ENCODE measurements at regions not wholly inside any gene's neighbourhood (a gene's known extent, or its start where the extent isn't known, plus 50 kb on each side); places are given as distances from the start of the nearest gene placed in this dataset.
A peak's percentile ranks its signal among the peaks of the same experiment; 100 is the strongest.
"Not testable (repeated sequence)": the region's sequence is repeated elsewhere in the genome, so short reads cannot be mapped to it uniquely, and the experiment has no call there.

GRCh38 chr2:39487398-39488250 lies 50.5 kb upstream of the MAP4K3 start:
- no peak for DNase-seq

- DNase-seq: no peak
Measured at GRCh38 chr2:39488450-39488849, 51.4 kb upstream of the MAP4K3 start.

DNA sequence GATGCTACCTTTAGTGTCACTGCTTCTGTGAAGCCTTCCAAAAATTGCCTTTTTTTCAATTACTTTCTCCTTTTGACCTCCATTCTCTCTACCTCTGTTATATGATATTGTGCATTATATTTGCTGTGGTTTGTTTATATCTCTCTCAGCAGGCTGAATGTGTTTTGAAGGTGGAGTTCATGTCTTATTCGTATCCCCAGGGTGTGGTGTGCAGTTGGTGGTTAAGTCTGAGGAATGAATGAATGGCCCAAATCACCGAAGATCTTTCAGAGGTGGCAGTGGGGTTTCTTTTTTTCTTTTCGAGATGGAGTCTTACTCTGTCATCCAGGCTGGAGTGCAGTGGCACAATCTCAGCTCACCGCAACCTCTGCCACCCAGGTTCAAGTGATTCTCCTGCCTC lies 53.5 kb upstream of the MAP4K3 start:
- no peak for DNase-seq

DNA sequence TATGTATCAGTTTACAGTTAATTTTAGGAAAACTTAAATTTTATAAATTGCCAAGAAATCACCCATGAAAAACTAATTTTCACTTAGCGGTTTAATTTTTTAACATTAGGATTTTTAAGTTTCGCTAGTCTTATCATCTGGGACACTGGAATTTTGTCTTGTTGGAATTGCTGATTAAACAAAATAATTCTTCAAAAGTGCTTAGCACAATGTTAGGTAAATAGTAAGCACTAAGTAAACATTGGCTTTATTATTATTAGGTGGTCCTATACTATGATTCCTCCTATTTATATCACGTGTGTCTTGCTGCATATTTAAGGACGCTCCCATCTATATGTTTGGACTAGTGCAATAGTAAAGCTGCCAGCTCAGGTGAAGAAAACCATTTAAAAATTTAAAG lies 54.6 kb upstream of the MAP4K3 start:
- DNase-seq: no peak

DNA sequence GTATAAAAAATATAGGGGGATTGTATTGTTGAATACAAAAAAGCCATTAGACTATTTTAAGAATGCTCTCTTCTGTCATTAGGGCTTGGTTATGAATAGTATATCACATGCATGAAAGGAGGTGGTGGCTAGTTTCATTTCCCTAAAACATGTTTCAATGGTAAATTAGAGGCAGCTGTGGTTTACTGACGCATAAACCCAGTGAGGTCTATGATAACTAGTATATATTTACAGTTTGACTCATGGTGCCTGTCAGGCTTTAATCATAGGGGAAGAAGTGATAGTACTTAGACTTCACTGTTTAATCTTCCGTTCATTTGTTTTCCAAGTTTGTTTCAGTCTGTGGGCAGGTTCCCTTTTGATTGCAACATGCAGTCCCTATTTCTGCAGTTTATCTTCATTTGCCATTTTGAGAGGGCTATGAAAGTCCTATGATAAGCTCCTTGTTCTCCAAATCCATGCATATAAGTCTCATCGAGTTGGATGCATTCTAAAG lies 55.1 kb upstream of the MAP4K3 start:
- DNase-seq: no peak

GRCh38 chr2:39492716-39493115 lies 55.6 kb upstream of the MAP4K3 start:
- no peak for DNase-seq

DNA sequence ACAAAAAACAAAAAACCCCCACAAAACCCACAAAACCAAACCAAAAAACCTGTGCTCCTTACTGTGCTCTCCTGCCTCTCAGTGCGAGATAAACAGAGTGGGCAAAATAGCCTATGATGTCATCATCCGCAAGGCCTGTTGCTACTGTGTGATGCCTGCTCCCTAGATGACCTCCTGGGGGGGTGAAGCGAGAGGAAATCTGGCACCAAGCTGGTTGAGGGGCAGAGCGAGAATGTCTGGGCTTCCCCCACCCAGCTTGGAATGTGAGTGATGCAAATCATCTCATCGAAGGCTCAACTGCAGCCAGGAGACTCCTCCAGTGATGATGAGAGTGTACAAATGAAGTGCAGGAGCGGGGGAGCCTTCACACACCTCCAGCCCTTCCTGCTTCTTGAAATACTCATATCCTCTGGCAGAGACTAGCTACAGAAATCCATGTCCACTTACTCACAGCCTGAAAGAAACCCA lies 57.7 kb upstream of the MAP4K3 start:
- no peak for DNase-seq

DNA sequence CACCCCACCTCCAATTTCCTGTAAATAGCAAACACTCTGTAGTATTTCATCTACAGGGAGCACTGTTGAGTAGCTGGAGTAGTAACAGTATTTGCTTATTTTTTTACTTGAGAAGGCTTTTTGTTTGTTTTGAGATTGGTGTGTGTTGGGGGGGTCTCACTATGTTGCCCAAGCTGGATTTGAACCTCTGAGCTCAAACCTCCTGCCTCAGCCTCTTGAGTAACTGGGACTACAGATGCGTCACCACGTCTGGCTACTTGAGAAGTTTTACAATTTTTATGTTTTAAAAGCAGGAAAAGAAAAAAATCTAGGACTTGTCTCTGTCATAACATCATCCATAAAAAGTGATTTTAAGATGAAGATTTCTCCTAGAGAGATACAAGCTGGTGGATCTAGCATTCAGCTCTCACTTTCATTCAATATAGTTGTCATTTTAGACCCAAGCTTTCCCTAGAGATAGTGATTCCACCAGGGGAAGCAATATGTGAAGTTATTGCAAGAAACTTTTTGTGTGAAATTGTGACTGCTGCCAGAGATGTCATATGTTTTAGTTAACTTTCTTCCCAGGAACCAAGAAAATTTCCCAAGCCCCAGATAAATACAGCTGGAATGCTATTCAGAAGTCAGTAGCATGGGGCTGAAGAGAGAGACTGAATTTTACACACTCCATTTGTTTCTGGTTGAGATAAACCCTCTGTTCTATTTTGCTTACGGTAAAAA lies 60.2 kb upstream of the MAP4K3 start:
- DNase-seq: no peak

GRCh38 chr2:39498176-39498575 lies 61.1 kb upstream of the MAP4K3 start:
- not testable (repeated sequence) for DNase-seq

- no peak for DNase-seq
Measured at GRCh38 chr2:39498786-39499185, 61.7 kb upstream of the MAP4K3 start.

GRCh38 chr2:39499336-39499735 lies 62.3 kb upstream of the MAP4K3 start:
- DNase-seq: no peak

GRCh38 chr2:39501412-39501811 lies 64.3 kb upstream of the MAP4K3 start:
- no peak for DNase-seq

- DNase-seq: no peak
Measured at GRCh38 chr2:39503277-39503676, 66.2 kb upstream of the MAP4K3 start.

DNA sequence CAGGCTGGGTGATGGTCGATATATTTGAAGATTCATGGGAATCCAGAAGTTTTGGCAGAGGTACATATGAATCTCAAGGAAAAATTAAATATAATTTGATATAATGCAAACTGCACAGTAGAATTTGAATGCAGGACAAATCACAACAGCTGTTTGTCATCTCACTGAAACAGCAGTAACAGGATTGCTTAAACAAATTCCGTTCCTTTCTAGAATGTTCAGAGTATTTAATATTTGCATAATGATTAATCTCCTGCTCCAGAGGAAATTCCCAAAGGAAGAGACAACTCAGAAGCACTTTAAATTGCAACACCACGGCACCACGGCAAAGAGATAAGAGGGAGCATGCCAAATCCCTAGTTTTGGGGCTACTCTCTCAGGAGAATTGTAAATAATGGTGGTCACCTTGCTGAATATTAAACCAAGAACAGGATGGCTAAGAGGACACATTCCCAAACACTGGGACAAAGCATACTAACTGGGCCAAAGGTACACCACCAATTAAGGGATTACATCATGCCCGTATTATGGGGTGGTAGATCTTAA lies 67.8 kb upstream of the MAP4K3 start:
- DNase-seq: peak; percentile 27

- DNase-seq: no peak
Measured at GRCh38 chr2:39506215-39506614, 69.1 kb upstream of the MAP4K3 start.

- no peak for DNase-seq
Measured at GRCh38 chr2:39508198-39508597, 71.1 kb upstream of the MAP4K3 start.

GRCh38 chr2:39510140-39510539 lies 73.1 kb upstream of the MAP4K3 start:
- no peak for DNase-seq

DNA sequence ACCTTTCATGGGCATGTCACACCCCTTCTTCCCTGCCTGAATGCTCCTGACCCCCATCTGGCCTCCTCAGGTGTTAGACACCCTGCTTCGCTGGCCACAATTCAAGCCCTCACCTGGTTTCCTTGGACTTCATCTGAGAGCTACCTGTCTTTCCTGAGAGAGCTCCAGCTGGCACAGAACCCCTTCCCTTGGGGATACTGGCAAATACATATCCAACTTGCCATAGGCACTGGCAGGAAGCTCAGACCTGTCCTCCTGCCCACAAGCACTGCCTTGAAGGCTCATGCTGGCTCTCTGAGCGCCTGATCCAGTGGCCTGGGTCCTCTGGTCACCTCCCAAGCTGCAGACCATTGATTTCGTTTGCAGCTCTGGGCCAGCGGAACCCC lies 74.1 kb upstream of the MAP4K3 start:
- DNase-seq: no peak

DNA sequence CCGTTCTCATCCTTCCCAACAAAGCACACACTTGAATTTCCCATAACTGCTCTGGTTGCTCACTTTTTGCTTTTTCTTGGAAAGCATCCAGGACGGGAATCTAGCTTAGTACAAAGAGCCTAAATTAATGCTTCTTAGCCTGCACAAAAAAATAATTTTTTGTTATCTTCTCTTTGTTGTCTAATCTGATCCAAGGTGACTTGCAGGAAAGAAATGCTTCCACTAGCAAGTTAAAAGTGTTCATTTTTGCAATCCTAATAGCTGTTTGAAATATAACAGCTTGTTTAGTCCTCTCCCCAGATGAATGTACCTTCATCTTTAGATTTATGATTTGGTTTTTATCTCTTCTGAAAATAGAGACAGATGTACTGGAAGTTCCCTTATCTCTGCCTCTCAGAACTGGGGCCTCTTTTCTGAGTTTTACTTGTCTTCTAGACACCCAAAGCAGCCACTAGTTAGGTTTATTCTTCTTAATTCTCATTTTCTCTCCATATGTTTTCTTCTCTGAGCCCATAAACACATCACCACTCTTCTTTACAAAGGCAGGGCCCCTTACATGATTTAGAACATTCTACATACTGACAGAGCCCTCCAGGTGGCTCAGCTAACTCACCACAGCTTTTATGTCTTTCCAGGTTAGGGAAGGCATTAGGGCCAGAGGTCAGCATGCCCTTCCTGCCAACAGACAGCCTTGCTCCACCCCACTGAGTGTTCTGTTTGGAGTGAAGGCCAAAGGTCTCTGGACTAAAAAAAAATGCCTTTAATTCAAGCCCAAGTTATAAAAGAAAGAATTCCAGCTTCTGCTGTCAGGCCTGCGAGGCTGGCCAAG lies 74.7 kb upstream of the MAP4K3 start:
- peak; percentile 42 for DNase-seq

DNA sequence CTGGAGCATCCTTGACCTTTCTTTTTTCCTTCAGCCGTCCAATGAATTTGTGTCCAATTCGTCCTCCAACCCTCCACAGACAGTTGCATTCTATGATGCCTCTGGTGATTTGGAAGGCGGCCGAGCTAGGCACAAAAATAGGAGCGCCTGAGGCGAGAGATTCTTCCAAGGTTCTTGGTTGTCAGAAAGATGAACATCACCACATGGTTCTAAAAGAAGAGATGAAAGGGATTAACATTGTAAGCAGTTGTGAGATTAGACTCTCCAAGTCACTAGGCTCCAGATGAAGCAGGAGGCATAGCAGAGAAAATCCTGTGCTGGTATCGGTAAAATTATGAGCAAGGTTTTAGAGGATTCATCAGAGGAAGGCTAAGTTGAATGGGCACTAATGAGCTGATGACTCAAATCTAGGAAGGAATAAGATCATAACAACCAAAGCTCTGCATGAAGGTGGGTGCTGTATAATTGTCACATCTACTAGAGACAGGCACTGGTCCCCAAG lies 75.4 kb upstream of the MAP4K3 start:
- no peak for DNase-seq

GRCh38 chr2:39512941-39513340 lies 75.9 kb upstream of the MAP4K3 start:
- no peak for DNase-seq

- peak; percentile 27 for DNase-seq
Measured at GRCh38 chr2:39513641-39514094, 76.6 kb upstream of the MAP4K3 start.

Data from right kidney (tissue), 1 donor.